GM12872 (cell line): ENCODE measurements at regions not wholly inside any gene's neighbourhood (a gene's known extent, or its start where the extent isn't known, plus 50 kb on each side); places are given as distances from the start of the nearest gene placed in this dataset.

Source experiments
- CTCF ChIP-seq: IDR thresholded peaks from 3 replicates; pipeline ENCODE4 v1.5.1; 2011; ENCODE audit warnings: low read depth, mild to moderate bottlenecking, low read length, moderate library complexity; ENCODE audit not compliant: insufficient read depth

- no peak for TF ChIP-seq CTCF
Measured at GRCh38 chr11:134562941-134563471, 151.0 kb upstream of the B3GAT1 start.

GRCh38 chr11:134562196-134562595 lies 150.2 kb upstream of the B3GAT1 start:
- TF ChIP-seq CTCF, result no peak

DNA sequence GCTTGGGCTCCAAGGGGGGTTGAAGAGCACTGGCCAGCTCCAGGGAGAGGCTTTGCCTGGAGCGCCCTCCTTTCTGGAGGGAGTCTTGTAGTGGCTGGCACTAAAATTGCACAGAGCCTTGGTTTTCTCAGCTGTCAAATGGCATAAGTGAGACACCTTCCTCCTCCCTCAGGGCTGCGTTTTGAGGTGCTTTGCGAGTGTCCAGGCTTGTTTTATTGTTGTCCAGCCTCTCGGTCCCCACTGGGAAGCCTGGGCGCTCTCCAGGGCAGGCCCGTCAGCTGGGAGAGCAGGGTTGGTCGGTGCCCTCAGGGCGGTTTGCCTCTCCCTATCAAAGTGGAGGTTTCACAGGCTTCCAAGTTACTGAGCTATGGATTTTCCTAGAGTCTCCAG lies 149.3 kb upstream of the B3GAT1 start:
- no peak for TF ChIP-seq CTCF

- TF ChIP-seq CTCF, result no peak
Measured at GRCh38 chr11:134560566-134561330, 148.7 kb upstream of the B3GAT1 start.

- TF ChIP-seq CTCF, result no peak
Measured at GRCh38 chr11:134560066-134560465, 148.0 kb upstream of the B3GAT1 start.

GRCh38 chr11:134559602-134559962 lies 147.5 kb upstream of the B3GAT1 start:
- TF ChIP-seq CTCF, result no peak

DNA sequence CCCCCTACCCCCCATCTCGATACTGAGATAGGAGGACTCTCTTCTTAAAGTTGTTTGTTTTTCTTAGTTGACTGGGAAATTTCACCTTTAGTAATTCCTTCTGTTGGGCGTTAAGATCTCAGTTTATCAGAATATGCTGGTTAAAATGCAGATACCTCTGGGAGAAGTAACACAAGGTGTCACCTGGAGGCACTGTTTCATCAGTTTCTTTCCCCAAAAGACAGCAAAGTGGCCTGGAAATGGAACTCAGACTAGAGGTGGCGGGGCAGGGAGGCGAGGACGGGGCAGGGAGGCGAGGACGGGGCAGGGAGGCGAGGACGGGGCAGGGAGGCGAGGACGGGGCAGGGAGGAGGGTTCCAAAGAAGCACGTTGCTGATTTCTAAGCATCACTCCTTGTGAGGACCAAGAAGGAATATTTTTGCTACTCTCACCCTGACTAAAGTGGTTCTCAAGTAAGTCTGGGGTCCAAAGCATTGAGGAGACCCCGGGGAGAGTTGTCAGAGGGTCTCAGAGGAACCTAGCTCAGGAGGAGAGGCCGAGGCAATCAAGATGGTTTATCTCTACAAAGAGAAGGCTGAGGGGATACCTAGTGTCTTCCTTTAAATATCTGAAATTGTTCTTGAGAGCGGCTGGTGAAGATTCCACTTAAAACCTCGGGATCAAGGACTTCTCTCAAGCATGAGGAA lies 147.0 kb upstream of the B3GAT1 start:
- no peak for TF ChIP-seq CTCF
